ENCODE measurements at regions not wholly inside any gene's neighbourhood (a gene's known extent, or its start where the extent isn't known, plus 50 kb on each side); places are given as distances from the start of the nearest gene placed in this dataset.

DNA sequence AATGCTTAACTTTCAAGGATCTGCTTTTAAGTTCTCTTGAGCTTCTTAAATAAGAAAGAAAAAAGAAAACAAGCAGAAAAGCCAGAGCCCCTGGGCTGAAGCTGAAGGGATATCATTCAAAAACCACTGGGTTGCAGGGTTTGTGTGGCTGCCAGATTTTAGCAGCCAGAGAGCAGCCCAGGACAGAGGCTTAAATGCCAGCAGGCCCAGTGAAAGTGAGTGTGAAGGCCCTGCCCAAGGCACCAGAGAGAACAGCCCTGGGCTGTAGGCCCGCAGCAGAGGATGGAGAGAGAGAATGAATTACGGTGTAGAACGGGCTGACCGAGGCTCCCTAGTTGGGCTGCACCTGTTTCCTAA lies 106.3 kb upstream of the BOC start:
- H3K36me3 ChIP-seq = no peaks in the 10 kb centered on the region
- DNase-seq = no peak
- no peak overlapping the region for H3K4me3 ChIP-seq (ENCODE audit: low read depth, low read length)
- no peaks in the 10 kb centered on the region for H3K9me3 ChIP-seq (ENCODE audit: severe bottlenecking)
- TF ChIP-seq, protein P1, sequence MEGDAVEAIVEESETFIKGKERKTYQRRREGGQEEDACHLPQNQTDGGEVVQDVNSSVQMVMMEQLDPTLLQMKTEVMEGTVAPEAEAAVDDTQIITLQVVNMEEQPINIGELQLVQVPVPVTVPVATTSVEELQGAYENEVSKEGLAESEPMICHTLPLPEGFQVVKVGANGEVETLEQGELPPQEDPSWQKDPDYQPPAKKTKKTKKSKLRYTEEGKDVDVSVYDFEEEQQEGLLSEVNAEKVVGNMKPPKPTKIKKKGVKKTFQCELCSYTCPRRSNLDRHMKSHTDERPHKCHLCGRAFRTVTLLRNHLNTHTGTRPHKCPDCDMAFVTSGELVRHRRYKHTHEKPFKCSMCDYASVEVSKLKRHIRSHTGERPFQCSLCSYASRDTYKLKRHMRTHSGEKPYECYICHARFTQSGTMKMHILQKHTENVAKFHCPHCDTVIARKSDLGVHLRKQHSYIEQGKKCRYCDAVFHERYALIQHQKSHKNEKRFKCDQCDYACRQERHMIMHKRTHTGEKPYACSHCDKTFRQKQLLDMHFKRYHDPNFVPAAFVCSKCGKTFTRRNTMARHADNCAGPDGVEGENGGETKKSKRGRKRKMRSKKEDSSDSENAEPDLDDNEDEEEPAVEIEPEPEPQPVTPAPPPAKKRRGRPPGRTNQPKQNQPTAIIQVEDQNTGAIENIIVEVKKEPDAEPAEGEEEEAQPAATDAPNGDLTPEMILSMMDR (IDR thresholded peaks at IDR 0.05; ENCODE audit: low read depth, low read length) = no peak
- no peaks in the 10 kb centered on the region for H3K27me3 ChIP-seq (ENCODE audit: insufficient read depth, low read depth, severe bottlenecking)
- no peak overlapping the region for H3K27ac ChIP-seq

GRCh38 chr3:113105966-113106660 lies 105.2 kb upstream of the BOC start:
- no peak overlapping the region for H3K4me3 ChIP-seq (ENCODE audit: low read depth, low read length)
- no peak overlapping the region for H3K27ac ChIP-seq
- no peaks in the 10 kb centered on the region for H3K9me3 ChIP-seq (ENCODE audit: severe bottlenecking)
- H3K36me3 ChIP-seq = no peaks in the 10 kb centered on the region
- no peak for DNase-seq
- TF ChIP-seq, protein P1 (IDR thresholded peaks at IDR 0.05; ENCODE audit: low read depth, low read length) = no peak
- no peaks in the 10 kb centered on the region for H3K27me3 ChIP-seq (ENCODE audit: insufficient read depth, low read depth, severe bottlenecking)

DNA sequence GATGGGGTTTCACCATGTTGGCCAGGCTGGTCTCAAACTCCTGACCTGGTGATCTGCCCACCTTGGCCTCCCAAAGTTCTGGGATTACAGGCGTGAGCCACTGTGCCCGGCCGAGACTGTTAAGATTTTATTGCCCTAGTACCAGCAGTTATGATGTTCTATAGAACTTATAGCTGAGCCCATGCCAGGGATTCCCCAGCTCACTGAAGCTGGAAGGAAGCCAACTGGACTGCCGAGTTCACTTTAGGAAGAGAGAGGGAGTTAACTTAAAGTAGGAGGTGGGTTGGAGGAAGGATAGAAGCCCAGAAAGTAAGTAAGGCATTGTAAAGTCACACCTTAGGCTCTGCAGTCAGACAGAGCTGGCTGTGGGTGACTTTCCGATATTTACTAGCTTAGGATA lies 101.1 kb upstream of the BOC start:
- TF ChIP-seq, protein P1 (IDR thresholded peaks at IDR 0.05; ENCODE audit: low read depth, low read length) = no peak
- Histone ChIP-seq H3K27ac (no peak overlapping the region), H3K36me3 (no peaks in the 10 kb centered on the region), H3K4me3 (ENCODE audit: low read depth, low read length) (no peak overlapping the region), H3K9me3 (ENCODE audit: severe bottlenecking) (no peaks in the 10 kb centered on the region), H3K27me3 (ENCODE audit: insufficient read depth, low read depth, severe bottlenecking) (no peaks in the 10 kb centered on the region)
- no peak for DNase-seq

DNA sequence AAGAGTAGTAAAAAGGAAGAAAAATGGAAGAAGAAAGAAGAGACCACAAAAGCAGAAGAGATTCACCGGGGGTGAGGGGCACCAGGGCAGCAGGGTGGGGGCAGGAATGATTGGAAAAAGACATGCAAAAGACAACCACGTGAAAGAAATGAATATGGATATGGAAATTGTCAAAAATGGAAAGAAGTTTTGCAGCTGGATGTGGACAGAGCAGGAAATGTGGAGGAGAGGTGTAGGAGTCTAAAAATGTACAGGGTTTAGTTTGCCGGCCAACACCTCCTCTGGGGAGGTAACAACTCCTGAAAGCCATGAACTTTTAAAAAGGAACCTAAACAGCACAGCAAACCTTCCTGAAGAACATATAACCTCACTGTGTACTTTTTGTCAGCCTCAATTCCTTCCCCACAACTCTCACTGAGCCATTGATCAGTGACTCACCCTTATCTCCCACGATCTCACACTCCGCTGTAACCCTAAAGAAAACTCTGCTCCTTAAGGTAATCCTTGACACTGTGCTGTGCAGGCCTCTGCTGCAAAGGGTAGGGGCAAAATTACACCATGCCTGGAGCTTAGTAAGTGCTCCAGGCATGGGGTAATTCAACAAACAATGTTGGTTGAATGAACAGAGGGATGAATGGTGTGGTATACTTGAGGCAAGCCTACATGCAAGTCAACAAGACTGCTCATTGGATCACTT lies 100.2 kb upstream of the BOC start:
- Histone ChIP-seq H3K9me3 (ENCODE audit: severe bottlenecking) (no peaks in the 10 kb centered on the region), H3K36me3 (no peaks in the 10 kb centered on the region), H3K4me3 (ENCODE audit: low read depth, low read length) (no peak overlapping the region), H3K27me3 (ENCODE audit: insufficient read depth, low read depth, severe bottlenecking) (no peaks in the 10 kb centered on the region), H3K27ac (no peak overlapping the region)
- no peak for DNase-seq
- TF ChIP-seq, protein P1 (IDR thresholded peaks at IDR 0.05; ENCODE audit: low read depth, low read length) = no peak

DNA sequence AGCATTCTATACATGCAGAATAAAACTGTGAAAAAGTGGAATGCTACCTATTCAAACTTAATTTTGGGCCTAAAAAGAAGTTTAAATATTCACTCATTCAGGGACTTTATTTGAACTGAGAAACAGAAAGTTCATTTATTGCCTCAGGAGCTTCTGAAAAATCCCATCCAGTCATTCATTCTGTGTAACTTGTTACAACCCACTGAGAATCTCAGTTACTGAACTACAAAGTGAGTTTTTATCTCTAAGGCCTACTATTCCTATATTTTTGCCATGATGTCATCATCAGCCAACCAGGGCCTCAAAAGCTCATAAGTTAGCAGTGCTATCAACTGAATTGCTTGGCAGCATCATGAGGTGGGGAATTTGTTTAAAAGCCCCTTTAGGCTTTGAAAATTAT lies 98.0 kb upstream of the BOC start:
- Histone ChIP-seq H3K27me3 (ENCODE audit: insufficient read depth, low read depth, severe bottlenecking) (no peaks in the 10 kb centered on the region), H3K4me3 (ENCODE audit: low read depth, low read length) (no peak overlapping the region), H3K9me3 (ENCODE audit: severe bottlenecking) (no peaks in the 10 kb centered on the region), H3K27ac (no peak overlapping the region), H3K36me3 (no peaks in the 10 kb centered on the region)
- TF ChIP-seq, protein P1 (IDR thresholded peaks at IDR 0.05; ENCODE audit: low read depth, low read length) = no peak
- no peak for DNase-seq
